GM12873 (cell line): ENCODE measurements at regions not wholly inside any gene's neighbourhood (a gene's known extent, or its start where the extent isn't known, plus 50 kb on each side); places are given as distances from the start of the nearest gene placed in this dataset.

ENCODE experiments used
- TF ChIP-seq, protein P1 (sequence below): IDR thresholded peaks from 2 replicates; pipeline ENCODE4 v1.5.1; 2012; ENCODE audit warnings: low read depth, mild to moderate bottlenecking, moderate library complexity, low read length, control low read depth; ENCODE audit not compliant: insufficient read depth; ENCODE audit errors: missing control alignments

DNA sequence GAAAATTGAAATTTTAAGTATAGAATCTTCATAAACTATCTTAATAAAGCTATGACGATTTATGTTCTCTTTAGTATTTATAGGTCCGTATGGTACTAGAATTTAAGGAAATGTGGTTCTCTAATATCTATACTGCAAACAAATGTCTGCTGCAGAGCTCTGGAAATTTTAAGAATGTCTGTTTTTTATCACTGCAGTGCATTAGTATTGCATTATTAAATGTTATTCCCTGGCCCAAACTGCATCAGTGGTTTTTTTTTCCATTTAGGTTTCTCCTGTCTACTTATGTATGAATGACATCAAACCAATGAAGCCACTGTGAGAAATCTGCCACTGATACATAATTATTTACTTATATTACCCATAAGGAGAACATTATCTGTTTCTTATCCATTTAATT, 211.4 kb upstream of the CD180 start:
- TF ChIP-seq, protein P1, sequence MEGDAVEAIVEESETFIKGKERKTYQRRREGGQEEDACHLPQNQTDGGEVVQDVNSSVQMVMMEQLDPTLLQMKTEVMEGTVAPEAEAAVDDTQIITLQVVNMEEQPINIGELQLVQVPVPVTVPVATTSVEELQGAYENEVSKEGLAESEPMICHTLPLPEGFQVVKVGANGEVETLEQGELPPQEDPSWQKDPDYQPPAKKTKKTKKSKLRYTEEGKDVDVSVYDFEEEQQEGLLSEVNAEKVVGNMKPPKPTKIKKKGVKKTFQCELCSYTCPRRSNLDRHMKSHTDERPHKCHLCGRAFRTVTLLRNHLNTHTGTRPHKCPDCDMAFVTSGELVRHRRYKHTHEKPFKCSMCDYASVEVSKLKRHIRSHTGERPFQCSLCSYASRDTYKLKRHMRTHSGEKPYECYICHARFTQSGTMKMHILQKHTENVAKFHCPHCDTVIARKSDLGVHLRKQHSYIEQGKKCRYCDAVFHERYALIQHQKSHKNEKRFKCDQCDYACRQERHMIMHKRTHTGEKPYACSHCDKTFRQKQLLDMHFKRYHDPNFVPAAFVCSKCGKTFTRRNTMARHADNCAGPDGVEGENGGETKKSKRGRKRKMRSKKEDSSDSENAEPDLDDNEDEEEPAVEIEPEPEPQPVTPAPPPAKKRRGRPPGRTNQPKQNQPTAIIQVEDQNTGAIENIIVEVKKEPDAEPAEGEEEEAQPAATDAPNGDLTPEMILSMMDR = no peak

DNA sequence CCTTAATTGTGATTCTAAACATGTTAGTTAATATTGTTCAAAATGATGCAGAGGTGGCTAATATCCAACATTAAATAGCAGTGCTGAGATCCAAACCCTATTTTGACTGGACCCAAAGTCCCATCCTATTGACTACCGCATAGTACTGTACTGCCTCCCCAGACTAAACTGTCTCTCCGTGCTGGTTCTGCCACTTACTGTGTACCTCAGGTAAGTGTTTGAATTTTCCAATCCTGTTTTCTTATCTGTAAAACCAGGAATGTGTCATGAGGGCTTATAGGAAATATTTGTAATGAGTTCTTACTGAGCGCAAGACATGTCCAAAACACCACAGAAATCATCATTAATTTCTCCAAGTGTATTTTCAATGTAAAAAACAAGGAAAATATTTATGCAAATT, 209.2 kb upstream of the CD180 start:
- TF ChIP-seq, protein P1 = no peak

DNA sequence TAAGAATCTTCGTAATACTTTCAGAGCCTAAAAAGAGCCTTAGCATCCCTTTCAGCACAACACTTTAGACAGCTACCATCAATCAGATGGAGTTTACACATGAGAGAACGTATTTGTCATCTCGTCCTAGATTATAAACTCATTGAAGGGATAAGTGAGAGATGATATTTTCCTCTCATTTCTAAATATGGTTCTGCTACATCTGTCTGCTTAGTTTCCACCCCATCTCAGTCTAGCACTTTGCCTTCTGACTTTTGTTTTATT, 208.4 kb upstream of the CD180 start:
- TF ChIP-seq, protein P1 = no peak

DNA sequence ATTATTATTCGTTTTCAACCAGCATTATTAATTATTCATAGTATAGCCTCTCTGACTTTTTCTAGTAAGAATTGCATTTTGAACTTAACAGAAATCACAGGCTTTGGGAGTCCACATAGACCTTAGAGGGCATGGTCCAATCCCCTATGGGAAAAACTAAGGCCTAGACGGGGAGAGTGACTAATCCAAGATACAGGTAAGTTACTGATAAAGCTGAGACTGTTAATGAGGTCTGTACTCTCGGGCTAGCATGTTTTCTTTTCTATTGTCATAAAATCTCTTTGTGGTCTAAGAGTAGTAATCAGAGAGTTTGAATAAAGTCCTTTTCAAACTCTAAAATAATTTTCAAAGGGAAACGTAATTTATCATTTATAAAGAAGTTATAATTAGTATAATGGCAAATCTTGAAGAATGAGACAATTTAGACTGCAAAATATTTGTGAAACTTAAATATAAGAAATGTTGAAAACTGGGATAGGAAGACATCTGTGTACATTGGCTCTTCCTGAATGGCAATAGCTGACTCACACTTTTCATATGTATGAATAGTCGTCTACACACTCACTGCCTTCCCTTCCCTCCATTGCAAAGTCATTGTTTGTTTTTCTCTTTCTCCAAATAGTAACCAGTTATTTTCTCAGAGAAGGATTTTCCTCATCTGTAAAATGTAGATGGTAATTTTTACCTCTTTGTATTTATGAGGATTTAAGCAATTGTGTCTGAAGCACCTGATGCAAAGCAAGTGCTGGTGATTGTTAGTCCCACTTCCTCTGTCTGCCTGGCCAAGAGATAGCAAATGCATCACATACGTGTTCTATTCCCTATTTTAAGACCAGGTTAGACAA, 207.9 kb upstream of the CD180 start:
- TF ChIP-seq, protein P1 = no peak

DNA sequence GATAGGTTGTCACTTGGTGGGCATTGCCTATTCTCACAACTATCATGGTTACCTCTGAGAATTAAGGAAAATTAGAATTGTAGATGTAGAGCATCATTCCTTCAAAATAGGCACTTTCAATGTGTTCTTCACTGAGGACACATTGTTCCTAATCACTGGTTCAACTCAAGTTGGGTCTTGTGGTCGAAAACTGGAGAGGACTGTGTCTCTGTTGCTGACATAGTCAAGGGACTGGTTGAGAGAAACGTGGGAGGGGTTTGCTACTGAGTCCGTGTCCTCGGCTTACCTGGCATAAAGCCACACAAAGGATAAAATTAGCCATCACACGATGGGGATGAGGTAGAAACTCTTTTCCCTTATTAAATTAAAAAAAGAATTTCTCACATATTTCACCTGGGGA, 205.9 kb upstream of the CD180 start:
- TF ChIP-seq, protein P1 = no peak

DNA sequence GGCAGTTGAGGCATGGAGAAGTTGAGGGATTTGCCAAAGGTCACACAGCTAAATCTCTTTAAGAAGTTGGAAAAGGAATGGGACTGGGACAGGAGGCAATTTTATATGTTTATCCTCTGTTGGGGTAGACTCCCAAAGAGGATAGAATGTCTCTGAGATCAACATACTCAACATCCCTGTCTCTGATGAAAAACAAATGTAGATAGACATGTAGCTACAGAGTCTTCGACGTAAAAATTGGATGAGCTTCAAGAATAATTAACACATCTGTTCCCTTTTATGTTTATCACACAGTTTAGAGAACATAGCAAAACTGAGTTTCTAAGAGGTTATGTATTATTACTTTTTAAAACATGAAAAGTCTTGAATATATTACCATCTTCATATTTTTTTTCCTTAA, 204.6 kb upstream of the CD180 start:
- TF ChIP-seq, protein P1 = no peak

DNA sequence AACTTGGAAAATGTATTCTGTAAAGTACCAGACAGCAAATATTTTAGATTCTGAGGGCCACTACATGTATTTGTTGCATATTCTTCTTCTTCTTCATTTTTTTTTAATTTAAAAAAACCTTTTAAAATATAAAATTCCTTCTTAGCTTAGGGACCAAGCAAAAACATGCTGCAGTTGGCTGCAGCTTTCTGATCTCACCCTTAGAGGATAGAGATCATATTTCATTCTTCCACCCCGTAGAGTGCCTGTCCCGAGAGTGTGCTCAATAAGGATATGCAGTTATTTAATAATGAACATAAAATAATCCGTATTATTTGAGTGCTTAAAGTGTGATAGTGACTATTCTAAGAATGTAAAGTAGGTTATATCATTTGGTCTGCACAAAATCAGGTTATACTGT, 204.2 kb upstream of the CD180 start:
- TF ChIP-seq, protein P1 = no peak
